ENCODE measurements at regions not wholly inside any gene's neighbourhood (a gene's known extent, or its start where the extent isn't known, plus 50 kb on each side); places are given as distances from the start of the nearest gene placed in this dataset.

- no peak for TF ChIP-seq CTCF (IDR thresholded peaks at IDR 0.05; ENCODE audit: poor library complexity)
- no peak for TF ChIP-seq EZH2phosphoT487 (IDR thresholded peaks at IDR 0.05; ENCODE audit: low read depth, severe bottlenecking, unreplicated experiment)
Observed at GRCh38 chr1:62922006-62922405, 138.1 kb downstream of the ATG4C start.
